Ascending aorta (tissue), 2 donors: ENCODE measurements at regions not wholly inside any gene's neighbourhood (a gene's known extent, or its start where the extent isn't known, plus 50 kb on each side); places are given as distances from the start of the nearest gene placed in this dataset.

Source experiments
- DNase-seq, 2 donors: peaks; one replicate each; pipeline ENCODE4 v3.0.0-alpha.2; 2019; ENCODE audit warnings: low spot score in 2 of 2
- H3K27ac ChIP-seq, 2 donors: fragments of 200-600 bp; sonication (generic); one replicate each; pipeline ENCODE4 v1.5.1; 2016 to 2017; ENCODE audit warnings: mild to moderate bottlenecking in 1 of 2
- H3K27me3 ChIP-seq: fragments of 200-600 bp; sonication (generic); one replicate; pipeline ENCODE4 v1.5.1; 2017
- H3K36me3 ChIP-seq, 2 donors: fragments of 200-600 bp; sonication (generic); one replicate each; pipeline ENCODE4 v1.5.1; 2016
- H3K4me1 ChIP-seq, 2 donors: fragments of 200-600 bp; sonication (generic); one replicate each; pipeline ENCODE4 v1.5.1; 2016 to 2017; ENCODE audit warnings: mild to moderate bottlenecking in 1 of 2
- H3K4me3 ChIP-seq, 2 donors: fragments of 200-600 bp; sonication (generic); one replicate each; pipeline ENCODE4 v1.5.1; 2016 to 2017; ENCODE audit warnings: mild to moderate bottlenecking in 1 of 2
- H3K9me3 ChIP-seq, 2 donors: fragments of 200-600 bp; sonication (generic); one replicate each; pipeline ENCODE4 v1.5.1; 2016
- intact Hi-C: fragments of 100-400 bp; cut with DNase I; formaldehyde crosslinking; loops from one replicate; pipeline ENCODE4 v1.15.1; 2023
- TF ChIP-seq, protein P1 (sequence below), 3 experiments: fragments of 200-600 bp in 2 of 3; fragments of 450-650 bp in 1 of 3; sonication (generic) in 2 of 3; IDR thresholded peaks; one replicate each; pipeline ENCODE4 v1.5.1; 2016 to 2019; ENCODE audit warnings: antibody characterized with exemption in 3 of 3, mild to moderate bottlenecking in 1 of 3, moderate library complexity in 1 of 3

DNA sequence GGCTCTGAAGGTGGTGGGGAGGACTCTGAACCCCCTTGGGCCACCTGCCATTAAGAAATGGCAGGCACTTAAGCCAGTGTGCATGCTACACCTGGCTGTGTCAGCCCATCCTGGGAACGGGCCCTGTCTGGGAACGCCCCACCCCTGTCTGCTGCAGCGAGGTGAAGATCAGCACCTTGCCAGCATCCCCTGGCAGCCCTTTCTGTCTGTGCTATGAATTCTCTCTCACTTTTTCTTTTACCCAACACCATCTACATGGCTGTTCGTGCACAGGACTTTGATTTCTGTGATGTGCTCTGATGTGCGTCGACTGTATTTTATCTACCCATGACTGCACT lies 452.9 kb upstream of the B3GAT1 start:
- Histone ChIP-seq H3K9me3 (no peaks in the 10 kb centered on the region), H3K36me3 (no peaks in the 10 kb centered on the region), H3K4me1 (no peaks in the 10 kb centered on the region), H3K4me3 (no peak overlapping the region), H3K27me3 (no peaks in the 10 kb centered on the region), H3K27ac (no peak overlapping the region)
- intact Hi-C loops = no loop called here
- TF ChIP-seq, protein P1, sequence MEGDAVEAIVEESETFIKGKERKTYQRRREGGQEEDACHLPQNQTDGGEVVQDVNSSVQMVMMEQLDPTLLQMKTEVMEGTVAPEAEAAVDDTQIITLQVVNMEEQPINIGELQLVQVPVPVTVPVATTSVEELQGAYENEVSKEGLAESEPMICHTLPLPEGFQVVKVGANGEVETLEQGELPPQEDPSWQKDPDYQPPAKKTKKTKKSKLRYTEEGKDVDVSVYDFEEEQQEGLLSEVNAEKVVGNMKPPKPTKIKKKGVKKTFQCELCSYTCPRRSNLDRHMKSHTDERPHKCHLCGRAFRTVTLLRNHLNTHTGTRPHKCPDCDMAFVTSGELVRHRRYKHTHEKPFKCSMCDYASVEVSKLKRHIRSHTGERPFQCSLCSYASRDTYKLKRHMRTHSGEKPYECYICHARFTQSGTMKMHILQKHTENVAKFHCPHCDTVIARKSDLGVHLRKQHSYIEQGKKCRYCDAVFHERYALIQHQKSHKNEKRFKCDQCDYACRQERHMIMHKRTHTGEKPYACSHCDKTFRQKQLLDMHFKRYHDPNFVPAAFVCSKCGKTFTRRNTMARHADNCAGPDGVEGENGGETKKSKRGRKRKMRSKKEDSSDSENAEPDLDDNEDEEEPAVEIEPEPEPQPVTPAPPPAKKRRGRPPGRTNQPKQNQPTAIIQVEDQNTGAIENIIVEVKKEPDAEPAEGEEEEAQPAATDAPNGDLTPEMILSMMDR (IDR thresholded peaks at IDR 0.05) = no peak
- DNase-seq = no peak

DNA sequence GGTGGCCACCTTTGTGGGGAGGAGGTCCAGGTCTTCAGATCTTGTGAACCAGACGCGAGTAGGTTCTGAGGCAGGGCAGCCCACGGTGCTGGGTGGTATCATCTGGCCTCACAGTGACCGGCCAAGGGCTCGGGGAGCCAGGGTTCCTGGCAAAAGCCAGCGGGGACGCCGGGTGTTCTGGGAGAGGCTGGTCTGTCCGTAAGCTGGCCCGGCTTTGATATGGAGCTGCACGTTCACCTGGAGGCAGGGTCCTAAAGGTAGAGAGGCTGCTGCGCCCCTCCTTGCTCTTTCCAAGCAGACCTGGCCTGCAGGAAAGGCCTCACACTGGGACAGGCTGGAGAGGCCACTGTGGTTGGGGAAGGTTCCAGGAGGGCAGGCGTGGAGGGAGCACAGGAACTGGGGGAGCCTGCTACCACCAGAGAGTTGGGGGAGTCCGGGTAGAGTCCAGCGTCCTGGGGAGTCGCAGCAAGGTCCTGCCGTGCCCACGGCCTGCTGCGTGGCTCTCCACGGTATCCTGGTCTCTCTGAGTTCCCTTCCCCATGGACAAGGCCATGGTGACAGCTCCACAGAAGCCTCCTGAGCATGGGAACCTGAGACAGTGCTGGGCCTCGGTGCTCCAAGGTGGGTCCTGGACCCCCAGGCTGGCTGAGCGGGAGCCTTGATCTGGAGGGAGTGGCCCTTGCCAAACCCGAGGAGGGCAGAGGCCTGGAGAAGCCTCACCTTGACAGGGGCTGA lies 452.4 kb upstream of the B3GAT1 start:
- H3K9me3 ChIP-seq = no peaks in the 10 kb centered on the region
- TF ChIP-seq, protein P1 (IDR thresholded peaks at IDR 0.05) = no peak
- H3K27me3 ChIP-seq = no peaks in the 10 kb centered on the region
- intact Hi-C loops = no loop called here
- H3K27ac ChIP-seq = no peak overlapping the region
- H3K4me1 ChIP-seq = no peaks in the 10 kb centered on the region
- H3K36me3 ChIP-seq = no peaks in the 10 kb centered on the region
- no peak for DNase-seq
- no peak overlapping the region for H3K4me3 ChIP-seq

DNA sequence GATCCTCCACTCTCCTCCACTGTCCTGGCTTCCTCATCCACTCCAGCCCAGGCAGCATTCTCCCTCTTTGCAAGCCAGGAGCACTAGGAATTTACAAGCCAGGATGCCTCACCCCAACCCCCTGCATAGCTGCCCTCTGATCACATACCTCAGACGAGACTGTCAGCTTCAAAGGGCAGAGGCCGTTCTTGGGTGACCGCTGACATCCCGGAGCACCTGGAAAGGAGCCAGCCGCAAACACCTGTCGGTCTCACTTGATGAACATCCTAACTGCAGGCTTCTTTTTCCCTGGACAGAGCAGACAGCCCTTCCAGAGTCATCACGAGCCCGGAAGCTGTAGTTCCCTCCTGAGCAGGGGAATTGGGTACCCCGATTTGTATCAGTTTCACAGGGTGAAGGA lies 451.3 kb upstream of the B3GAT1 start:
- H3K4me3 ChIP-seq = no peak overlapping the region
- TF ChIP-seq, protein P1 (IDR thresholded peaks at IDR 0.05) = no peak
- no peaks in the 10 kb centered on the region for H3K27me3 ChIP-seq
- no peak overlapping the region for H3K27ac ChIP-seq
- intact Hi-C loops = no loop called here
- DNase-seq = no peak
- no peaks in the 10 kb centered on the region for H3K9me3 ChIP-seq
- no peaks in the 10 kb centered on the region for H3K4me1 ChIP-seq
- H3K36me3 ChIP-seq = no peaks in the 10 kb centered on the region

DNA sequence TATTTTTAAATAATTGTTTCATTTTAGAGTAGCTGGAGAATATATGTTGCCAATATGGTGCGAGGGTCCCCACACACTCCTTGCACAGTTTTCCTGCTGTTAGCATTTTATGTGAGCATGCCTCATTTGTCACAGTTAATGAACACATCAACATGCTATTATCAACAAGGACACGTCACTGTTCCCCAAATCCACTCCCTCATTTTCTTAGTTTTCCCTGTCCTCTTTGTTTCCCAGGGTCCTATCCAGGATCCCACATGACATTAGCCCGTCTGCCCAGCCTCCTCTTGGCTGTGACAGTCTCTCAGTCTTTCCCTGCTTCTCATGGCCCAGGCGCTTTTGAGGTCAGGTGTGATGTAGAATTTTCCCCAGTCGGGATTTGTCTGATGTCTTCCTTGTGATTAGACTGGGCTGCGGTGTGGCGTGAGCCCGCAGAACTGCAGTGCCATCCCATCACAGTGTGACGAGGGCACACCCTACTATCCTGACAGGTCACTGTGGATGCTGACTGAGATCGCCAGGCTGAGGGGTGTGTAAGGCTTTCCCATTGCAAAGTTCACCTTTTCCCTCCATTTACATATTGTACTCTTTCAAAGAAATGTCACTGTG lies 450.6 kb upstream of the B3GAT1 start:
- no peaks in the 10 kb centered on the region for H3K36me3 ChIP-seq
- no peak overlapping the region for H3K27ac ChIP-seq
- no peaks in the 10 kb centered on the region for H3K9me3 ChIP-seq
- TF ChIP-seq, protein P1 (IDR thresholded peaks at IDR 0.05) = no peak
- no peak for DNase-seq
- intact Hi-C loops = no loop called here
- no peak overlapping the region for H3K4me3 ChIP-seq
- H3K4me1 ChIP-seq = no peaks in the 10 kb centered on the region
- H3K27me3 ChIP-seq = no peaks in the 10 kb centered on the region

DNA sequence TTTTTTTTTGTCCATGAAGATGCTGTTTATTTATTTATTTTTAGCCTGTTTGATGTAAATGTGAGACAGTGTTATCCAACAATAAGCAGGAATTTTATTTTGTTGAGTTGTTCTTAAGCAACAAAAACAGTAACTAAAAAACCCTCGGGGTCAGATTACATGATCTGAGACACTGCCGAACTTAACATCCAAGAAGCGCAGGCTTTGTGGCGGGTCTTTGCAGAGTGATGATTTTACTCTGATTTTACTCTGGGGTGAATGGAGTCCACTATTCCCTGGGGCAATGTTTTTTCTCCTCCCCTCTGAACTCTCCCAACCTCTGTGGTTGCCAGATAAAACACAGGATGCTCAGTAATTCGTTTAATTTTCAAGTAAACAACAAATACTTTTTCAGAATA lies 450.1 kb upstream of the B3GAT1 start:
- Histone ChIP-seq H3K4me3 (no peak overlapping the region), H3K27me3 (no peaks in the 10 kb centered on the region), H3K27ac (no peak overlapping the region), H3K9me3 (no peaks in the 10 kb centered on the region), H3K4me1 (no peaks in the 10 kb centered on the region), H3K36me3 (no peaks in the 10 kb centered on the region)
- TF ChIP-seq, protein P1 (IDR thresholded peaks at IDR 0.05) = no peak
- intact Hi-C loops = no loop called here
- no peak for DNase-seq
